T-helper 2 cell treated with Interferon-gamma antibody and Interleukin-4, amounts not matched to agents 5 μg/mL and 100 μg/mL, for 36 hours (primary cell): ENCODE measurements at regions not wholly inside any gene's neighbourhood (a gene's known extent, or its start where the extent isn't known, plus 50 kb on each side); places are given as distances from the start of the nearest gene placed in this dataset.

Experiments
- DNase-seq: peaks from one replicate; pipeline ENCODE4 v3.0.0; 2021; ENCODE audit warnings: low spot score
- H3K27ac Mint-ChIP-seq: one replicate; pipeline ENCODE4 v1.8.0; 2021; ENCODE audit warnings: mild to moderate bottlenecking, mixed read lengths
- H3K27me3 Mint-ChIP-seq: one replicate; pipeline ENCODE4 v1.8.0; 2021; ENCODE audit warnings: low read depth, mixed read lengths
- H3K36me3 Mint-ChIP-seq: one replicate; pipeline ENCODE4 v1.8.0; 2021; ENCODE audit warnings: low read depth, mixed read lengths
- H3K4me1 Mint-ChIP-seq: one replicate; pipeline ENCODE4 v1.8.0; 2021; ENCODE audit warnings: low read depth, mixed read lengths
- H3K4me3 Mint-ChIP-seq: one replicate; pipeline ENCODE4 v1.8.0; 2022; ENCODE audit warnings: mild to moderate bottlenecking, moderate library complexity, mixed read lengths
- H3K9me3 Mint-ChIP-seq: one replicate; pipeline ENCODE4 v1.8.0; 2021; ENCODE audit warnings: mixed read lengths

DNA sequence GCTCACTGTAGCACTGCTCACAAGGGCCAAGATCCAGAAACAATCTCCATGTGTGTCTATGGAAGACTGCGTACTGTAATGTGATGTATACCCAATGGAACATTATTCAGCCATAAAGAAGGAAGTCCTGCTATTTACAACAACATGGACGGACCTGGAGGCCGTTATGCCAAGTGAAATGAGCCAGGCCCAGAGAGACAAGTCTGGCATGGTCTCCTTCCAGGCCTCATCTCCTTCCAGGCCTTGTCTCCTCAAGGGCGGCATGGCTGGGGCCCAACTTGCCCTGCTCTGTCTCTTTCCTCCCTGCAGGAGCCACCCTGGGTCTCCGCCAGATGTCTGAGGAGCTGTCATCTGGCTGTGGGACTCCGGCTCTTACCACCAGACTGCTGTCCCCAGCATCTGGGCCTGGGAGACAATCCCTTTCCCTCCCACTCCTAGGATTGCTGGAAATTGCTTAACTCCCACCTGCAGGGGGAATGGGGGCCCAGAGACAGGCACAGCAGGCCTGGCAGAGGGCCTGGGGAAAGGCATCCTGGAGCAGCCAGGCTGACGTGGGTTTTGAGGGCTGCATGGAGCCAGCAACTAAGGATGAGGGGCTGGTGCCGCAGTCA is 1326.6 kb downstream of the TBC1D22A start:
- Mint-ChIP-seq H3K4me3 (no peak overlapping the region), H3K36me3 (no peaks in the 10 kb centered on the region), H3K27ac (no peak overlapping the region), H3K27me3 (peaks cover 54% of the 10 kb centered on the region), H3K9me3 (no peaks in the 10 kb centered on the region), H3K4me1 (peaks cover 10% of the 10 kb centered on the region)
- DNase-seq: no peak

DNA sequence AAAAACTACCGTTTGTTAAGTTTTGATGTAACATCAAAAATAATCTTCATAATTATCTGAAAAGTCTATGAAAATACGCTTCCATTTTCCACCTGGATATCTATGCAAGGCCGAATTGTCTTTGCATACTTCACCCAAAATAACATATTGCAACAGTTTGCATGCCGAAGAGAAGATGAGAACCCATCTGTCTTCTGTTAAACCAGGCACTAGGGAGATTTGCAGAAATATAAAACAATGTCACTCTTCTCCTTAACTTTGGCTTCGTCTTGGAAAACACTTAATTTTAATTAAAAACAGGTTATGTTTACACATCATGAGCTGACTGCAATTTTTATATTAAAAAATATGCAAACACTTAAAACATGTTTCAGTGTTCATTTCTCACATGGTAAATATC is 1325.8 kb downstream of the TBC1D22A start:
- no peaks in the 10 kb centered on the region for H3K9me3 Mint-ChIP-seq
- H3K4me1 Mint-ChIP-seq: peaks cover 15% of the 10 kb centered on the region
- no peak overlapping the region for H3K27ac Mint-ChIP-seq
- H3K4me3 Mint-ChIP-seq: no peak overlapping the region
- no peaks in the 10 kb centered on the region for H3K36me3 Mint-ChIP-seq
- no peak for DNase-seq
- H3K27me3 Mint-ChIP-seq: peaks cover 50% of the 10 kb centered on the region

- peaks cover 46% of the 10 kb centered on the region for H3K27me3 Mint-ChIP-seq
- H3K4me3 Mint-ChIP-seq: no peak overlapping the region
- no peak for DNase-seq
- H3K36me3 Mint-ChIP-seq: no peaks in the 10 kb centered on the region
- no peak overlapping the region for H3K27ac Mint-ChIP-seq
- H3K4me1 Mint-ChIP-seq: peaks cover 15% of the 10 kb centered on the region
- H3K9me3 Mint-ChIP-seq: no peaks in the 10 kb centered on the region
These were observed 1323.6 kb downstream of the TBC1D22A start for GRCh38 chr22:48085901-48086645.

GRCh38 chr22:48084729-48085050 is 1322.2 kb downstream of the TBC1D22A start:
- peak overlapping the region; percentile 33 for H3K4me3 Mint-ChIP-seq
- peaks cover 43% of the 10 kb centered on the region for H3K27me3 Mint-ChIP-seq
- no peaks in the 10 kb centered on the region for H3K9me3 Mint-ChIP-seq
- DNase-seq: no peak
- H3K4me1 Mint-ChIP-seq: peaks cover 16% of the 10 kb centered on the region
- H3K27ac Mint-ChIP-seq: no peak overlapping the region
- no peaks in the 10 kb centered on the region for H3K36me3 Mint-ChIP-seq

DNA sequence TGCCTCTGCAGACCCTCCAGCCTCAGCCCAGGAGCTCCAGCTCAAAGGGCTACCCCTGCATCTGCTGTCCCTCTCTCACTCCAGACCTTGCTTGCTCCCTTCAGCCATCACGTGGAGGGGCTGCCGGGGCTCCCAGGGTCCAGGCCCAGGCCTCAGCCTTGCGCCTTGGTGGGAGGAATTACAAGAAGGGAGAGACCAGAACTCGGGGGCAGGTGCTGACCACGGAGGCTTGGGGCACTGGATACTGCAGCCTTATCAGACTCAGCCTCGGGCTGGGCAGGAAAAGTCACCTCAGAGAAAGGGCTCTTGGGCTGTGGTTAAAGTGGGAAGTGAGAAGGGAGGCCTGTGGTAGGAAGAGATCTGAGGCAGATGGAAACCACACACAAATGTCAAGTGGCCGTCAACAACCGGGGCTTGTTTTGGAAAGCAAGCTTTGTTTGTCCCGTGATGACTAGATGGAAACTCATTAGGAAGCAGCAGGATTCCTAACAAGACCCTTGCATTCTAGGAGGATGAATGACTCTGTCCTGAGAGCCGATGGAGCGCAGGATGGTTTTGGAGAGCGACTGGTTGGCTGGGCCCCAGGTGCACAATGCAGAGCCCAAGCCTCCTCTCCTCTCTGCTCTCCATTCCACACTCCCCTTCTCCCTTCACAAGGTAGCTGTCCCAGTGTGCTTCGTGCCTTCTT is 1321.7 kb downstream of the TBC1D22A start:
- no peak overlapping the region for H3K27ac Mint-ChIP-seq
- no peaks in the 10 kb centered on the region for H3K36me3 Mint-ChIP-seq
- DNase-seq: peak; percentile 27
- peak overlapping the region; percentile 33 for H3K4me3 Mint-ChIP-seq
- no peaks in the 10 kb centered on the region for H3K9me3 Mint-ChIP-seq
- peaks cover 45% of the 10 kb centered on the region for H3K27me3 Mint-ChIP-seq
- peaks cover 19% of the 10 kb centered on the region for H3K4me1 Mint-ChIP-seq

GRCh38 chr22:48083502-48083901 is 1321.1 kb downstream of the TBC1D22A start:
- Mint-ChIP-seq H3K27me3 (peaks cover 52% of the 10 kb centered on the region), H3K27ac (no peak overlapping the region), H3K36me3 (no peaks in the 10 kb centered on the region), H3K4me1 (peaks cover 19% of the 10 kb centered on the region), H3K9me3 (no peaks in the 10 kb centered on the region), H3K4me3 (no peak overlapping the region)
- no peak for DNase-seq

- H3K27ac Mint-ChIP-seq: no peak overlapping the region
- no peak overlapping the region for H3K4me3 Mint-ChIP-seq
- H3K9me3 Mint-ChIP-seq: no peaks in the 10 kb centered on the region
- H3K27me3 Mint-ChIP-seq: peaks cover 58% of the 10 kb centered on the region
- H3K36me3 Mint-ChIP-seq: no peaks in the 10 kb centered on the region
- DNase-seq: no peak
- H3K4me1 Mint-ChIP-seq: peaks cover 19% of the 10 kb centered on the region
These were observed 1319.8 kb downstream of the TBC1D22A start for GRCh38 chr22:48082284-48082683.

GRCh38 chr22:48081281-48081680 is 1318.8 kb downstream of the TBC1D22A start:
- no peak for DNase-seq
- Mint-ChIP-seq H3K36me3 (no peaks in the 10 kb centered on the region), H3K4me1 (peaks cover 19% of the 10 kb centered on the region), H3K9me3 (no peaks in the 10 kb centered on the region), H3K27me3 (peaks cover 60% of the 10 kb centered on the region), H3K4me3 (no peak overlapping the region), H3K27ac (no peak overlapping the region)

GRCh38 chr22:48080316-48081165 is 1318.1 kb downstream of the TBC1D22A start:
- H3K9me3 Mint-ChIP-seq: no peaks in the 10 kb centered on the region
- H3K4me1 Mint-ChIP-seq: peaks cover 19% of the 10 kb centered on the region
- DNase-seq: no peak
- peaks cover 56% of the 10 kb centered on the region for H3K27me3 Mint-ChIP-seq
- H3K4me3 Mint-ChIP-seq: no peak overlapping the region
- H3K27ac Mint-ChIP-seq: no peak overlapping the region
- no peaks in the 10 kb centered on the region for H3K36me3 Mint-ChIP-seq

- H3K27me3 Mint-ChIP-seq: peaks cover 59% of the 10 kb centered on the region
- no peak for DNase-seq
- peaks cover 18% of the 10 kb centered on the region for H3K4me1 Mint-ChIP-seq
- no peaks in the 10 kb centered on the region for H3K9me3 Mint-ChIP-seq
- H3K27ac Mint-ChIP-seq: no peak overlapping the region
- no peak overlapping the region for H3K4me3 Mint-ChIP-seq
- no peaks in the 10 kb centered on the region for H3K36me3 Mint-ChIP-seq
These were observed 1317.2 kb downstream of the TBC1D22A start for GRCh38 chr22:48079505-48080290.

DNA sequence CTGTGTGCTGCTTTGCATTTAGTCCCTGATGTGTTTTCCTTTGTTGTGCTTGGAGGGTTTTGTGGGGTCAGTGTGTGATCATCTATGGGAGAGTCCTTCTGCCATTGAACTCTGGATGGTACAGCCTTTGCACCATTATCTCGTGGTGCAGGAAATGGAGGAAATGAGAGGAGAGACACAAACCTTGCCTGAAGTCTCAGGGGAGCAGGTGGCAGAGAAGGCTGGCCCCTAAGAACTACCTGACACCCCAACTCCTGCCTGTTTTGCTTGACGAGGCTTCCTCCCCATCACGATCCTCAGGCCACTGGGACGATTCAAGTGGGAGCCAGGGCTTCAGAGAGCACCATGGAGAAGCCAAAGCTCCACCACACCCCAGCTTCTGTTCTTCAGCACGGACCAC is 1316.4 kb downstream of the TBC1D22A start:
- peaks cover 10% of the 10 kb centered on the region for H3K4me1 Mint-ChIP-seq
- no peak overlapping the region for H3K4me3 Mint-ChIP-seq
- no peaks in the 10 kb centered on the region for H3K36me3 Mint-ChIP-seq
- no peaks in the 10 kb centered on the region for H3K9me3 Mint-ChIP-seq
- H3K27ac Mint-ChIP-seq: no peak overlapping the region
- DNase-seq: no peak
- H3K27me3 Mint-ChIP-seq: peaks cover 56% of the 10 kb centered on the region

- Mint-ChIP-seq H3K36me3 (no peaks in the 10 kb centered on the region), H3K27me3 (peaks cover 52% of the 10 kb centered on the region), H3K4me1 (peaks cover 7% of the 10 kb centered on the region), H3K9me3 (no peaks in the 10 kb centered on the region), H3K4me3 (no peak overlapping the region), H3K27ac (no peak overlapping the region)
- DNase-seq: no peak
These were observed 1315.2 kb downstream of the TBC1D22A start for GRCh38 chr22:48077699-48078098.

DNA sequence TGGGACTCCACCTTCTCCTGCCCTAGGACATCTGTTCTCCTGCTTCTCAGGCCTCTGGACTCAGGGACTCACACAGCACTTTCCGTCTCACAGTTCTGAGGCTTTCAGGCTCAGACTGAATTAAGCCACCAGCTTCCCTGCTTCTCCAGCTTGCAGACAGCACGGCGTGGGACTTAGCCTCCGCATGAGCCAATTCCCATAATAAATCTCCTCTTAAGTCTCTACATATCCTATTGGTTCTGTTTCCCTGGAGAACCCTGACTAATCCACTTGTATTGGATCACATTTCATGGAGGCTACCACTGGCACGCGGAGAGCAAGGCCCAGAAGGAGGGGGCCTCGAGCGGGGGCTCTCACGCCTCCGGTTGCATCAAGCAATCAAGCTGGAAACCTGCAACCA is 1313.6 kb downstream of the TBC1D22A start:
- Mint-ChIP-seq H3K27me3 (peaks cover 46% of the 10 kb centered on the region), H3K36me3 (no peaks in the 10 kb centered on the region), H3K4me1 (peaks cover 7% of the 10 kb centered on the region), H3K4me3 (no peak overlapping the region), H3K9me3 (no peaks in the 10 kb centered on the region), H3K27ac (no peak overlapping the region)
- no peak for DNase-seq
